Brain microvascular endothelial cell (primary cell): ENCODE measurements at regions not wholly inside any gene's neighbourhood (a gene's known extent, or its start where the extent isn't known, plus 50 kb on each side); places are given as distances from the start of the nearest gene placed in this dataset.

Experiments used
- DNase-seq: peaks from one replicate; pipeline ENCODE4 v3.0.0-alpha.2; 2020
- H3K27ac ChIP-seq: fragments of 250-450 bp; sonication (Bioruptor Pico); 2 replicates; pipeline ENCODE4 v1.5.1; 2020; ENCODE audit warnings: mild to moderate bottlenecking, moderate library complexity
- H3K27me3 ChIP-seq: fragments of 250-450 bp; sonication (Bioruptor Pico); replicated peaks from 2 replicates; pipeline ENCODE4 v1.5.1; 2020; ENCODE audit warnings: mild to moderate bottlenecking
- H3K36me3 ChIP-seq: fragments of 250-450 bp; sonication (Bioruptor Pico); replicated peaks from 2 replicates; pipeline ENCODE4 v1.5.1; 2020; ENCODE audit warnings: mild to moderate bottlenecking
- H3K4me3 ChIP-seq: 2 replicates; pipeline ENCODE4 v1.5.1; 2011; ENCODE audit warnings: low read depth, mild to moderate bottlenecking, control low read depth, low read length, moderate library complexity
- CTCF ChIP-seq: IDR thresholded peaks from 2 replicates; pipeline ENCODE4 v1.5.1; 2011; ENCODE audit warnings: low read depth, mild to moderate bottlenecking, moderate library complexity, low read length, control low read depth, inconsistent platforms; ENCODE audit errors: missing control alignments
- in situ Hi-C: cut with HindIII; loops from 2 replicates; pipeline ENCODE4 v1.10.0; 2017; ENCODE audit warnings: low sequenced_read_pairs, low pct_ligation_motif_present

GRCh38 chr10:124265776-124266467 is 152.8 kb downstream of the OAT start:
- H3K36me3 ChIP-seq = no peaks in the 10 kb centered on the region
- in situ Hi-C loops = no loop called here
- DNase-seq = no peak
- no peak for TF ChIP-seq CTCF
- H3K4me3 ChIP-seq = no peak overlapping the region
- no peaks in the 10 kb centered on the region for H3K27me3 ChIP-seq
- H3K27ac ChIP-seq = no peak overlapping the region

- no peak for TF ChIP-seq CTCF
Observed at GRCh38 chr10:124265391-124265745, 153.4 kb downstream of the OAT start.

GRCh38 chr10:124264711-124265390 is 153.9 kb downstream of the OAT start:
- TF ChIP-seq CTCF = no peak
- Histone ChIP-seq H3K27ac (no peak overlapping the region), H3K4me3 (no peak overlapping the region), H3K27me3 (no peaks in the 10 kb centered on the region), H3K36me3 (no peaks in the 10 kb centered on the region)
- in situ Hi-C loops = no loop called here
- DNase-seq = no peak

More at GRCh38 chr10:124265391-124265745, 153.4 kb downstream of the OAT start:
- Histone ChIP-seq H3K27me3 (no peaks in the 10 kb centered on the region), H3K4me3 (no peak overlapping the region), H3K36me3 (no peaks in the 10 kb centered on the region), H3K27ac (no peak overlapping the region)
- in situ Hi-C loops = no loop called here
- no peak for DNase-seq

GRCh38 chr10:124264271-124264670 is 154.5 kb downstream of the OAT start:
- in situ Hi-C loops = no loop called here
- H3K4me3 ChIP-seq = no peak overlapping the region
- no peak overlapping the region for H3K27ac ChIP-seq
- no peak for DNase-seq
- no peak for TF ChIP-seq CTCF
- no peaks in the 10 kb centered on the region for H3K27me3 ChIP-seq
- H3K36me3 ChIP-seq = no peaks in the 10 kb centered on the region

GRCh38 chr10:124263726-124264125 is 155.0 kb downstream of the OAT start:
- H3K27me3 ChIP-seq = no peaks in the 10 kb centered on the region
- no peak for DNase-seq
- no peak overlapping the region for H3K4me3 ChIP-seq
- in situ Hi-C loops = no loop called here
- no peaks in the 10 kb centered on the region for H3K36me3 ChIP-seq
- H3K27ac ChIP-seq = no peak overlapping the region
- TF ChIP-seq CTCF = no peak

- H3K27ac ChIP-seq = no peak overlapping the region
- H3K27me3 ChIP-seq = no peaks in the 10 kb centered on the region
- no peak for TF ChIP-seq CTCF
- in situ Hi-C loops = no loop called here
- no peaks in the 10 kb centered on the region for H3K36me3 ChIP-seq
- DNase-seq = no peak
- no peak overlapping the region for H3K4me3 ChIP-seq
Observed at GRCh38 chr10:124262971-124263370, 155.8 kb downstream of the OAT start.
